ENCODE measurements at regions not wholly inside any gene's neighbourhood (a gene's known extent, or its start where the extent isn't known, plus 50 kb on each side); places are given as distances from the start of the nearest gene placed in this dataset.

DNA sequence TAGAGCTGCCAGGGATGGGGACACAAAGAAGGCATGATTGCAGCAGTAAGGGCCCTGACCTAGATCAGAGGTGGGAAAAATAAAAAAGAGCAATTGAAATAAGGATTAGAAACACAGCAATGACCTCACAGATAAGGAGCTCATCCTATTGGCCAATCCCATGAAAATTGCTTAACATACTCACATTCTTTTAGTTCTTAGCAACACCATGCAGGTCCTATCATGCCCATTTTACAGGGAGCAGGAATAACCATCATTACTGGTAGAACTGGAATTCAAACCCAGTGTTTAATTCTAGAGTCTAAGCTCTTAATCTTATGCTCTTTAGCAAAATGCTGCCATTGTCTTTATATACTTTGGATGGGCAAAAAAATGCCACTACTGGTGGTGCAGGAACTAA, 267.7 kb downstream of the RNF144B start:
- no peak for TF ChIP-seq CREB1 (IDR thresholded peaks at IDR 0.05; ENCODE audit: low read depth)
- TF ChIP-seq NFIC (IDR thresholded peaks at IDR 0.05): no peak
- no peak for TF ChIP-seq REST (IDR thresholded peaks at IDR 0.05; ENCODE audit: low read depth)
- no peak for TF ChIP-seq TEAD4 (IDR thresholded peaks at IDR 0.05)
- no peak for TF ChIP-seq RAD21 (IDR thresholded peaks at IDR 0.05; ENCODE audit: low read depth)
- no peak for TF ChIP-seq TCF12 (IDR thresholded peaks at IDR 0.05; ENCODE audit: low read depth)
- no peak for TF ChIP-seq USF1 (IDR thresholded peaks at IDR 0.05)
